Endodermal cell (in vitro differentiated cells): ENCODE measurements at regions not wholly inside any gene's neighbourhood (a gene's known extent, or its start where the extent isn't known, plus 50 kb on each side); places are given as distances from the start of the nearest gene placed in this dataset.

Experiments used
- DNase-seq: peaks from one replicate; pipeline ENCODE4 v3.0.0-alpha.2; 2017
- H3K27ac ChIP-seq: 2 replicates; pipeline ENCODE4 v1.5.1; 2013; ENCODE audit warnings: mild to moderate bottlenecking, low read depth, low read length, moderate library complexity
- H3K27me3 ChIP-seq: 2 replicates; pipeline ENCODE4 v1.6.1; 2013; ENCODE audit warnings: mild to moderate bottlenecking, low read length, moderate library complexity; ENCODE audit not compliant: insufficient read depth, control insufficient read depth, poor library complexity, severe bottlenecking
- H3K36me3 ChIP-seq: 2 replicates; pipeline ENCODE4 v1.7.0; 2013; ENCODE audit warnings: mild to moderate bottlenecking, low read length, moderate library complexity; ENCODE audit not compliant: control insufficient read depth, insufficient read depth
- H3K4me1 ChIP-seq: one replicate; pipeline ENCODE4 v1.7.0; 2013; ENCODE audit warnings: low read length; ENCODE audit not compliant: control insufficient read depth, insufficient read depth
- H3K4me3 ChIP-seq: 2 replicates; pipeline ENCODE4 v1.5.1; 2013; ENCODE audit warnings: mild to moderate bottlenecking, low read length, moderate library complexity
- H3K9ac ChIP-seq: 2 replicates; pipeline ENCODE4 v1.6.1; 2013; ENCODE audit warnings: mild to moderate bottlenecking, low read length, moderate library complexity; ENCODE audit not compliant: poor library complexity, severe bottlenecking; ENCODE audit errors: extremely low read depth
- H3K9me3 ChIP-seq: 2 replicates; pipeline ENCODE4 v1.6.1; 2013; ENCODE audit warnings: mild to moderate bottlenecking, low read length, moderate library complexity; ENCODE audit not compliant: control insufficient read depth
- H3K27ac Mint-ChIP-seq: 2 replicates; pipeline ENCODE4 v1.8.0; 2020; ENCODE audit warnings: mixed read lengths
- H3K27me3 Mint-ChIP-seq: 2 replicates; pipeline ENCODE4 v1.8.0; 2021; ENCODE audit warnings: mild to moderate bottlenecking, mixed read lengths; ENCODE audit not compliant: insufficient read depth
- H3K36me3 Mint-ChIP-seq: 2 replicates; pipeline ENCODE4 v1.8.0; 2020; ENCODE audit warnings: low read depth, mixed read lengths
- H3K4me1 Mint-ChIP-seq: 2 replicates; pipeline ENCODE4 v1.8.0; 2020; ENCODE audit warnings: mixed read lengths
- H3K4me3 Mint-ChIP-seq: 2 replicates; pipeline ENCODE4 v1.8.0; 2020; ENCODE audit warnings: mild to moderate bottlenecking, moderate library complexity, mixed read lengths
- H3K9me3 Mint-ChIP-seq: 2 replicates; pipeline ENCODE4 v1.8.0; 2020; ENCODE audit warnings: mild to moderate bottlenecking, mixed read lengths
- WGBS, 2 experiments: methylation state at CpG; one replicate each; pipeline versions ENCODE4 v1.1.5 to v1.1.7; 2013; ENCODE audit warnings: missing lambda C conversion rate in 2 of 2, mixed read lengths in 1 of 2; ENCODE audit not compliant: insufficient coverage in 1 of 2, insufficient read length in 1 of 2; 5-methylcytosine and 5-hydroxymethylcytosine counted together
- TF ChIP-seq, protein P1 (sequence below): fragments of 200-600 bp; sonication (generic); conservative IDR thresholded peaks from 2 replicates; pipeline ENCODE4 v1.5.0; 2021; ENCODE audit warnings: antibody characterized with exemption, mild to moderate bottlenecking

DNA sequence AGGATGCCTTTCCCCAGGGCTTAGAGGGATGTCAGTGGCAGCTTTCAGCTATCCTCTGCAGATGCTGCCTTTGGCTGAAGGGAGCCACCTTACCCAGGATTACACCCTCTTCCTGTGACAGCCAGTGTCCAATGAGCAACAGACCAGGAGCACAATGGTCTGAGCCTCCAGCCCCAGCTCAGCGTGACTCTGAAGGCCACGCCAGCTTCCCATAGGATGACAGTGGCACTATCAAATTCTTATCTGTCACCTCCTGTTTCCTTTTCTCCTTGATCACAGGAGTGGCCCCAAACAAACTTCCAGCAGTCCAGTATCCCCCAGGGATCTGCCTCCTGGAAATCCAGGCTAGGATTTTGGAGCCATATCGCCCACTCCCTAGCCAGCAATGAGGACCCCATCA is 226.9 kb downstream of the SETD4 start:
- no peak overlapping the region for H3K27ac Mint-ChIP-seq
- Histone ChIP-seq H3K27ac (no peak overlapping the region), H3K27me3 (no peaks in the 10 kb centered on the region), H3K9ac (no peak overlapping the region), H3K4me1 (peaks cover 2% of the 10 kb centered on the region), H3K9me3 (no peaks in the 10 kb centered on the region), H3K4me3 (no peak overlapping the region), H3K36me3 (no peaks in the 10 kb centered on the region)
- H3K36me3 Mint-ChIP-seq, result no peaks in the 10 kb centered on the region
- H3K4me3 Mint-ChIP-seq, result no peak overlapping the region
- DNase-seq, result peak; percentile 54
- peaks cover 2% of the 10 kb centered on the region for H3K9me3 Mint-ChIP-seq
- 67 to 80% methylated on average over 1 to 3 of the region's 3 CpGs for WGBS, 2 experiments
- H3K27me3 Mint-ChIP-seq, result peaks cover 17% of the 10 kb centered on the region
- H3K4me1 Mint-ChIP-seq, result peaks cover 18% of the 10 kb centered on the region
- TF ChIP-seq, protein P1, sequence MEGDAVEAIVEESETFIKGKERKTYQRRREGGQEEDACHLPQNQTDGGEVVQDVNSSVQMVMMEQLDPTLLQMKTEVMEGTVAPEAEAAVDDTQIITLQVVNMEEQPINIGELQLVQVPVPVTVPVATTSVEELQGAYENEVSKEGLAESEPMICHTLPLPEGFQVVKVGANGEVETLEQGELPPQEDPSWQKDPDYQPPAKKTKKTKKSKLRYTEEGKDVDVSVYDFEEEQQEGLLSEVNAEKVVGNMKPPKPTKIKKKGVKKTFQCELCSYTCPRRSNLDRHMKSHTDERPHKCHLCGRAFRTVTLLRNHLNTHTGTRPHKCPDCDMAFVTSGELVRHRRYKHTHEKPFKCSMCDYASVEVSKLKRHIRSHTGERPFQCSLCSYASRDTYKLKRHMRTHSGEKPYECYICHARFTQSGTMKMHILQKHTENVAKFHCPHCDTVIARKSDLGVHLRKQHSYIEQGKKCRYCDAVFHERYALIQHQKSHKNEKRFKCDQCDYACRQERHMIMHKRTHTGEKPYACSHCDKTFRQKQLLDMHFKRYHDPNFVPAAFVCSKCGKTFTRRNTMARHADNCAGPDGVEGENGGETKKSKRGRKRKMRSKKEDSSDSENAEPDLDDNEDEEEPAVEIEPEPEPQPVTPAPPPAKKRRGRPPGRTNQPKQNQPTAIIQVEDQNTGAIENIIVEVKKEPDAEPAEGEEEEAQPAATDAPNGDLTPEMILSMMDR, result no peak

DNA sequence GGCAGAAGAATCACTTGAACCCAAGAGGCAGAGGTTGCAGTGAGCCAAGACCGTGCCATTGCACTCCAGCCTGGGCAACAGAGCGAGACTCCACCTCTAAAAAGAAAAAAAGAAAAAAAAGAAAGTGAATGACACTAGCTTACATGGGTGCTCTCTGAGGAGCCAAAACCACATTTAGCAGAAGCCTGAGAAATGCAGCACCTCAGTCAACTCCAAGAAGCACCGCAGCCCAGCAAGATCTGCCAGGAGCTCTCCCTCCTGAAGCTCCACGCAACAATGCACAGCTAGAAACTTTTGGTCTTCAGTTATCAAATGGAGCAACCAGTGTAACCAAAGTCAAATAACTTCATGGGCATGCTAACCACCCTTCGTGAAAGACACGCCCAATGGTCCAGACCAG is 229.1 kb downstream of the SETD4 start:
- Mint-ChIP-seq H3K4me1 (peaks cover 12% of the 10 kb centered on the region), H3K36me3 (no peaks in the 10 kb centered on the region), H3K27me3 (peaks cover 10% of the 10 kb centered on the region), H3K9me3 (peaks cover 2% of the 10 kb centered on the region), H3K27ac (no peak overlapping the region), H3K4me3 (no peak overlapping the region)
- Histone ChIP-seq H3K9ac (no peak overlapping the region), H3K4me1 (no peaks in the 10 kb centered on the region), H3K36me3 (no peaks in the 10 kb centered on the region), H3K9me3 (no peaks in the 10 kb centered on the region), H3K4me3 (no peak overlapping the region), H3K27ac (no peak overlapping the region), H3K27me3 (no peaks in the 10 kb centered on the region)
- TF ChIP-seq, protein P1, result no peak
- WGBS, 2 experiments, result 98 to 100% methylated on average over 4 to 6 of the region's 6 CpGs
- DNase-seq, result peak; percentile 35

DNA sequence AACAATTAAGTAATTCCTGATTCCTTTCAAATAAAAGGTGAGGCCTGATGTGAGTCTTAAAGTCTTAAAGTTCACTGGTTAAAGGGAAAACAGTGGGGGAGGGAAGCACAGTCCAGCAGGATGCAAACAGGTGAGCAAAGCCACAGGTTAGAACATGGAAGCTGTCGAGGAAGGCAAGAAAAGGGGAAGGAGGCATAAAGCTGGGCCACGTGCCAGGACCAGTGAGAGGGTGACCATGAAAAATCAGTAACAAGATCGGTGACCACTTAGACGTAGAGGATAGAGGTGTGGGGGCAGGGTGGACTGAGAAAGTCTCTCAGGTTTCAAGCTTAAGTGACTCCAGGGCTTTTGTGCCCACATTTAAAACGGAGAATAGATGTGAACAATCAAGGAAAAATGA is 231.3 kb downstream of the SETD4 start:
- H3K4me1 ChIP-seq, result no peaks in the 10 kb centered on the region
- Mint-ChIP-seq H3K27me3 (peaks cover 8% of the 10 kb centered on the region), H3K4me3 (no peak overlapping the region), H3K27ac (no peak overlapping the region), H3K4me1 (peaks cover 10% of the 10 kb centered on the region), H3K36me3 (no peaks in the 10 kb centered on the region), H3K9me3 (no peaks in the 10 kb centered on the region)
- peak; percentile 23 for DNase-seq
- no peaks in the 10 kb centered on the region for H3K27me3 ChIP-seq
- TF ChIP-seq, protein P1, result no peak
- no peaks in the 10 kb centered on the region for H3K36me3 ChIP-seq
- no peak overlapping the region for H3K9ac ChIP-seq
- H3K27ac ChIP-seq, result no peak overlapping the region
- H3K4me3 ChIP-seq, result no peak overlapping the region
- H3K9me3 ChIP-seq, result no peaks in the 10 kb centered on the region
- WGBS, 2 experiments, result 78 to 80% methylated on average over 5 of the region's 5 CpGs
